NCI-H2196 treated with DMSO at 0.1 percent for 48 hours (cell line): ENCODE measurements at regions not wholly inside any gene's neighbourhood (a gene's known extent, or its start where the extent isn't known, plus 50 kb on each side); places are given as distances from the start of the nearest gene placed in this dataset.

Source experiments
- DNase-seq: peaks from one replicate; lab custom pipeline; 2025; ENCODE audit not compliant: unreplicated experiment; lab: John Stamatoyannopoulos, UW

GRCh38 chr2:2567776-2568175, 236.7 kb upstream of the MYT1L start:
- DNase-seq: no peak

GRCh38 chr2:2566396-2567323, 235.6 kb upstream of the MYT1L start:
- DNase-seq: no peak

GRCh38 chr2:2565671-2566070, 234.6 kb upstream of the MYT1L start:
- DNase-seq: no peak

- DNase-seq: no peak
Observed at GRCh38 chr2:2564300-2565078, 233.4 kb upstream of the MYT1L start.

- DNase-seq: no peak
Observed at GRCh38 chr2:2563309-2563860, 232.3 kb upstream of the MYT1L start.

GRCh38 chr2:2562867-2563266, 231.8 kb upstream of the MYT1L start:
- DNase-seq: no peak

GRCh38 chr2:2561346-2562095, 230.4 kb upstream of the MYT1L start:
- no peak for DNase-seq

DNA sequence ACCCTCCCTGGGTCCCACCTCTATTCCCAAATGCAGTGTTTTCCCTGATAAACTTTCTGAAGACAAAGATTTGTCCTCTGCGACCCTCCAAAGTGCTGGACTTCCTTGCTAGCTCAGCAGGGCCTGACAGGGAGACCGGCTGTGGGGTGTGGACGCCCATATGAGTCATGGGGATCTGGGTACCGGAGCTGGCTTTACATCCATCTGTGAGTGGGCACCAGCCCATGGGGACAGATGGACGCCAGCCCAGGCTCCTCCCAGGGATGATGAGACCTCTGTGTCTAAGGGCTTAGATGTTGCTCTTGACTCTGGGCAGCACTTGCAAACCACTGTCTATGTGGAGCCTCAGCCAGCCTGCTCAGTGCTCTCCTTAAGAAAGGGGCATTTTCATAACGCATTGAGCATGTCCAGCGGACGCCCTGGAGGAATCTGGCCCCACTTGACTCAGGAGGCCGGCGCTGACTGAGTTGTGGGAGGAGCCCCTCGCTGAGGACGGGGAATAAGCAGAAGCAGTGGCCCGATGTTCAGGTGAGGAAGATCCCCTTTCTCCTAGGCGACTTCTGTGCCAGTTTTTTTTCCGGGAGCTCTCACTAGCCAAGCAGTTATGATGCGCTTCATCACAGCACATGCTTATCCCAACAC, 229.4 kb upstream of the MYT1L start:
- no peak for DNase-seq

DNA sequence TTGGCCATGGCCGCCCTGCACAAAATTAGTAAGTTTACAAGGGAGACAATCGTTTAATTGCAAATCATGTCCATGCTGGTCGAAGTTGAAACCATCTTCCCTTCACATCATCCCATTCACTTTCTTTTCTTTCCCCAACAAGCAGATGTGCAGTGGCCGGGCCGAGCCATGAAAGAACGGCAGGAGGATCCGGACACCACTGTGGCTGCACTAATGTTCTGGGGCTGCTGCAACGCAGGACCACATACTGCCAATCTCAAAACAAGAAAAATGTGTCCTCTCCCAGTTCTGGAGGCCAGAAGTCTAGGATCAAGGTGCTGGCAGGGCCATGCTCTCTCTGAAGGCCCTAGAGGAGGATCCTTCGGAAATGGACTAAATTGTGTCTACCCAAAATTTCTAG, 227.4 kb upstream of the MYT1L start:
- DNase-seq: no peak

- DNase-seq: no peak
Observed at GRCh38 chr2:2557475-2557874, 226.4 kb upstream of the MYT1L start.

DNA sequence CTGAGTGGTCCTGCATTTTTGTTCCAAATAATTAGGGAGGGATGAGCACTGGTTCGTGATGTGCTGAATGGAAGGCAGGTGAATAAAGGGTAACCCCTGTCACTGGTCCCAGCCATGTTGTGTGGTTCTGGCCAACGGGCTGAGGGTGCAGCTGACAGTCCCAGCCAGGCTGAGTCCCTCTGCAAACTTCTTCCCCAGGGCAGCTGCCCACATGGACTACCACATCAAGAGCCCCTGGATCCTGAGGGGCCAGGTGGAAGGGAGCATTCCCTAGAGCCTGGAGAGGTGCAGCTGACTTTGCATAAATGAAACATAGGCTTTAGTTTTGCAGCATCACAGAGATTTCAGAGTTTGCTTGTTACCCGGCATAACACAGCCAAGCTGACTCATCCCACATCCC, 219.8 kb upstream of the MYT1L start:
- DNase-seq: no peak

GRCh38 chr2:2547911-2548310, 216.8 kb upstream of the MYT1L start:
- no peak for DNase-seq

- no peak for DNase-seq
Observed at GRCh38 chr2:2547451-2547850, 216.4 kb upstream of the MYT1L start.

- no peak for DNase-seq
Observed at GRCh38 chr2:2546046-2546445, 215.0 kb upstream of the MYT1L start.

DNA sequence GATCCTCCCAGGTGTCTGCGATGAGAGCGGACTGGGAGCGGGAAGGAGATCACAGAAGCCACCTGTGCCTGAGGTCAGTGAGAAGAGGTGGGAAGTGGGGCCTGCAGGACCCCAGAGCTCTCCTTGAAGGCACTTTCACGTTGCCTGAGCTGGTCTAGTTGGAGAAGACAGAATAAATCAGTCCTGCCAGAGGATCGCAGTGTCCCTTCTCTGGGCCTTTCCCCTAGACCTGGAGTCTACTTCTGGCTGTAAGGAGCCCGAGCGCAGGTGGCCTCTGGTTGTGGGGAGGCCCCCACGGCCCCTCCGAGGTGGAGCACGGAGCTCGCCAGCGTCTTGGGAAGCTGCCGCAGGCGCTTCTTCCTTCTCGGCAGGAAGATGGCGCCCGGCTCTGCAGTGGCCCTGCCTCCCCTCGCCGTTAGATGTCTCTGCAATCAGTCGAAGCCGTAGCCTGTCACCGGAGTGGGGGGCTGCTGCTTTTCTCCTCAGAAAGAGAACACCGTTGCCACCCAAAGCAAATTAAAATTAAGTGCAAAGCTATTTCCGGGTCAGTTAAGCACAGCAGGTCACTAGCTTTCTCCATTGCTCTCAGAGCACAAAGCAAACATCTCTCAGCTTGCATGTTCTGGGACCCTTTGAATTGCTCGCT, 212.0 kb upstream of the MYT1L start:
- no peak for DNase-seq

DNA sequence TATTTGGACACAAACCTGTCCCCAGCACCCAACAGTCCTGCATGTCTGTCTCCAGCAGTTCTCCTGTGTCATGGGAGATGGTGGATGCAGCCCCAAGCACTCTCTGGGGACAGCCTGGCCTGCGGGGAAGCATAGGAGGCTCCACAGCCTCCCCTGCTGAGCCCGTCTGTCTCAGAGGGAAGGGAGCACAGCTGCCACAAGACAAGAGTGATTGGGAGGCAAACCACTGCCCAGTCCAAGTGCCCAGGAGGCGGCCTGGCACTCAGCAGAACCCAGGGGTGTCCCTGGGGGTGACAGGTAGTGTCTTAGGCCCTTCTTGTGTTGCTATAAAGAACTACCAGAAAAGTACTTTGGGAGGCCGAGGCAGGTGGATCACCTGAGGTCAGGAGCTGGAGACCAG, 211.2 kb upstream of the MYT1L start:
- DNase-seq: no peak

- DNase-seq: no peak
Observed at GRCh38 chr2:2540406-2540805, 209.3 kb upstream of the MYT1L start.

GRCh38 chr2:2536416-2537056, 205.5 kb upstream of the MYT1L start:
- DNase-seq: no peak

GRCh38 chr2:2530334-2530733, 199.3 kb upstream of the MYT1L start:
- no peak for DNase-seq

DNA sequence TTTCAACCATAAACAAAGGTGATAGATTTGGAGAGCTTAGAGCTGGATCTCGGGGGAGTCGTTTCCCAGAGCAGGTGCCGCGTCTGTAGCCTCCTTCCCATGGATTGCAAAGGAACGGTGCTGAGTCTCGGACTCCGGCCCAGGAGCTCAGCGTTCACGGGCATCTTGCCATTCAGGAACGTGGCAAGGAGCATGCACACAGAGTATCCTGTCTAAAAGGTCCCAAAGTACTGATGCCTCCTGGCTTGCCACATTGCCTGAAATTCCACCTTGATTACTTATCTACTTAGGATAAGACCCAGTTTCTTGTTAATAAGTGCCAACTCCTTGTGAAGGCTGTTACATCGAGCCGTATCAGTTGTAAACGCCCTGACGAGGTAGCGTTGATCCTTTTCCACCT, 197.8 kb upstream of the MYT1L start:
- DNase-seq: no peak
